ENCODE measurements at regions not wholly inside any gene's neighbourhood (a gene's known extent, or its start where the extent isn't known, plus 50 kb on each side); places are given as distances from the start of the nearest gene placed in this dataset.

- TF ChIP-seq TCF7 (IDR thresholded peaks at IDR 0.05; ENCODE audit: borderline replicate concordance) (no peak), CTCF (IDR thresholded peaks at IDR 0.05 in 2 of 3, conservative IDR thresholded peaks at IDR 0.05 in 1 of 3; ENCODE audit: control insufficient read depth in 2 of 3, extremely low read depth in 1 of 3, insufficient read depth in 1 of 3, low read depth in 3 of 3, low read length in 3 of 3) (no peak), SMAD1 (IDR thresholded peaks at IDR 0.05; ENCODE audit: low read depth, partially characterized antibody) (no peak), BMI1 (IDR thresholded peaks at IDR 0.05; ENCODE audit: borderline replicate concordance) (no peak)
Measured at GRCh38 chr9:18245911-18246310, 228.0 kb upstream of the ADAMTSL1 start.
